Testis (tissue), 2 donors: ENCODE measurements at regions not wholly inside any gene's neighbourhood (a gene's known extent, or its start where the extent isn't known, plus 50 kb on each side); places are given as distances from the start of the nearest gene placed in this dataset.

Experiments used
- POLR2A ChIP-seq: fragments of 450-650 bp; IDR thresholded peaks from one replicate; pipeline ENCODE4 v1.6.1; 2017; ENCODE audit warnings: antibody characterized with exemption, mild to moderate bottlenecking, moderate library complexity
- TF ChIP-seq, protein P1 (sequence below), 3 experiments: fragments of 450-650 bp in 2 of 3; fragments of 200-600 bp in 1 of 3; sonication (generic) in 1 of 3; IDR thresholded peaks; one replicate each; pipeline ENCODE4 v1.5.1; 2016 to 2019; ENCODE audit warnings: antibody characterized with exemption in 3 of 3, mild to moderate bottlenecking in 2 of 3, moderate library complexity in 1 of 3

DNA sequence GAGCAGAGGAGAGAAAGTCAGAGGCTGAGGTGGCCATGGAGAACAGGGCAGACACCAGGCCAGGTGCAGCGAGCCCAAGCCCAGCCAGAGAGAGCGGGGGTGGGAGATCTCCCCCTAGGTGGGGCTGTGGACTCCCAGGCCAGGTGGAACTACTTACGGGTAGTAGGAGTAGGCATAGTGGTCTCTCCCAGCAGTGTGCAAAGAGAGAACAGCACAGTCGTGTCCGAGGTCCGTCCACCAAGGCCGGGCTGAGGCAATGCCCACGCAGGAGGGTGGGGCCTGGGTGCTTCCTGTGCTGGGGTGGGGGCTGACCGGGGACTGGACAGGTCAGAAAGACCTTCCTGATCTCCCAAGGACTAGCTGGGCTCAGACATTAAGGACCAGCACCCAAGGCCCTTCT lies 263.7 kb downstream of the PTPRU start:
- TF ChIP-seq POLR2A, result no peak
- TF ChIP-seq, protein P1, sequence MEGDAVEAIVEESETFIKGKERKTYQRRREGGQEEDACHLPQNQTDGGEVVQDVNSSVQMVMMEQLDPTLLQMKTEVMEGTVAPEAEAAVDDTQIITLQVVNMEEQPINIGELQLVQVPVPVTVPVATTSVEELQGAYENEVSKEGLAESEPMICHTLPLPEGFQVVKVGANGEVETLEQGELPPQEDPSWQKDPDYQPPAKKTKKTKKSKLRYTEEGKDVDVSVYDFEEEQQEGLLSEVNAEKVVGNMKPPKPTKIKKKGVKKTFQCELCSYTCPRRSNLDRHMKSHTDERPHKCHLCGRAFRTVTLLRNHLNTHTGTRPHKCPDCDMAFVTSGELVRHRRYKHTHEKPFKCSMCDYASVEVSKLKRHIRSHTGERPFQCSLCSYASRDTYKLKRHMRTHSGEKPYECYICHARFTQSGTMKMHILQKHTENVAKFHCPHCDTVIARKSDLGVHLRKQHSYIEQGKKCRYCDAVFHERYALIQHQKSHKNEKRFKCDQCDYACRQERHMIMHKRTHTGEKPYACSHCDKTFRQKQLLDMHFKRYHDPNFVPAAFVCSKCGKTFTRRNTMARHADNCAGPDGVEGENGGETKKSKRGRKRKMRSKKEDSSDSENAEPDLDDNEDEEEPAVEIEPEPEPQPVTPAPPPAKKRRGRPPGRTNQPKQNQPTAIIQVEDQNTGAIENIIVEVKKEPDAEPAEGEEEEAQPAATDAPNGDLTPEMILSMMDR (IDR thresholded peaks at IDR 0.05), result no peak
